NCI-H345 treated with DMSO at 0.1 percent for 48 hours (cell line): ENCODE measurements at regions not wholly inside any gene's neighbourhood (a gene's known extent, or its start where the extent isn't known, plus 50 kb on each side); places are given as distances from the start of the nearest gene placed in this dataset.
"Not testable (repeated sequence)": the region's sequence is repeated elsewhere in the genome, so short reads cannot be mapped to it uniquely, and the experiment has no call there.

Source experiments
- DNase-seq: peaks from one replicate; lab custom pipeline; 2025; ENCODE audit not compliant: unreplicated experiment; lab: John Stamatoyannopoulos, UW

GRCh38 chr5:124554746-124555578 is 191.5 kb downstream of the ZNF608 start:
- DNase-seq, result no peak

- no peak for DNase-seq
These were observed 192.5 kb downstream of the ZNF608 start for GRCh38 chr5:124553911-124554310.

- DNase-seq, result no peak
These were observed 193.9 kb downstream of the ZNF608 start for GRCh38 chr5:124552526-124552925.

- no peak for DNase-seq
These were observed 194.5 kb downstream of the ZNF608 start for GRCh38 chr5:124551939-124552279.

- no peak for DNase-seq
These were observed 195.7 kb downstream of the ZNF608 start for GRCh38 chr5:124550731-124551130.

GRCh38 chr5:124549891-124550436 is 196.5 kb downstream of the ZNF608 start:
- no peak for DNase-seq

GRCh38 chr5:124546643-124547042 is 199.8 kb downstream of the ZNF608 start:
- DNase-seq, result no peak

- no peak for DNase-seq
These were observed 201.9 kb downstream of the ZNF608 start for GRCh38 chr5:124544366-124545055.

- no peak for DNase-seq
These were observed 207.5 kb downstream of the ZNF608 start for GRCh38 chr5:124538931-124539330.

- no peak for DNase-seq
These were observed 208.2 kb downstream of the ZNF608 start for GRCh38 chr5:124538191-124538590.

- no peak for DNase-seq
These were observed 208.9 kb downstream of the ZNF608 start for GRCh38 chr5:124537522-124537921.

- DNase-seq, result no peak
These were observed 209.3 kb downstream of the ZNF608 start for GRCh38 chr5:124537107-124537506.

- DNase-seq, result no peak
These were observed 210.1 kb downstream of the ZNF608 start for GRCh38 chr5:124536333-124536732.

GRCh38 chr5:124530916-124531315 is 215.5 kb downstream of the ZNF608 start:
- DNase-seq, result no peak

GRCh38 chr5:124528838-124529237 is 217.6 kb downstream of the ZNF608 start:
- no peak for DNase-seq

- DNase-seq, result no peak
These were observed 219.0 kb downstream of the ZNF608 start for GRCh38 chr5:124527220-124527991.

GRCh38 chr5:124526079-124526478 is 220.4 kb downstream of the ZNF608 start:
- not testable (repeated sequence) for DNase-seq

GRCh38 chr5:124524552-124525232 is 221.7 kb downstream of the ZNF608 start:
- DNase-seq, result no peak

- DNase-seq, result no peak
These were observed 222.5 kb downstream of the ZNF608 start for GRCh38 chr5:124523897-124524296.

GRCh38 chr5:124522992-124523391 is 223.4 kb downstream of the ZNF608 start:
- DNase-seq, result no peak
